Panc1 (cell line): ENCODE measurements at regions not wholly inside any gene's neighbourhood (a gene's known extent, or its start where the extent isn't known, plus 50 kb on each side); places are given as distances from the start of the nearest gene placed in this dataset.

Source experiments
- ATAC-seq: fragments of 200-7000 bp; cut with Tn5 transposase; 2 replicates; pipeline ENCODE4 v1.9.1; 2020; ENCODE audit warnings: mild to moderate bottlenecking, moderate library complexity
- BruUV-seq: library from RNA; stranded (reverse); fragments of 400-500 nt; replicated peaks from 2 replicates; lab custom pipeline; 2021; lab: Mats Ljungman, UMichigan
- CTCF ChIA-PET: fragments of 300-600 bp; sonication (Branson Sonifier 250); formaldehyde crosslinking; loops from one replicate; lab custom pipeline; 2022; ENCODE audit warnings: antibody characterized with exemption; lab: Charles Lee
- POLR2A ChIA-PET: fragments of 300-600 bp; sonication (Branson Sonifier 250); formaldehyde crosslinking; loops from one replicate; lab custom pipeline; 2022; ENCODE audit warnings: antibody characterized with exemption; lab: Charles Lee
- DNase-seq: peaks from one replicate; pipeline ENCODE4 v3.0.0-alpha.2; 2010; ENCODE audit warnings: low read depth, low spot score
- H3K27ac ChIP-seq: 2 replicates; pipeline ENCODE4 v1.5.1; 2011; ENCODE audit warnings: mild to moderate bottlenecking, low read length, inconsistent platforms
- H3K27me3 ChIP-seq: fragments of 200-500 bp; sonication (Bioruptor generic); 2 replicates; pipeline ENCODE4 v1.6.0; 2014; ENCODE audit warnings: low read length, inconsistent platforms; ENCODE audit not compliant: control insufficient read depth, insufficient read depth
- H3K36me3 ChIP-seq: fragments of 200-500 bp; sonication (Bioruptor generic); 2 replicates; pipeline ENCODE4 v1.5.1; 2014; ENCODE audit warnings: inconsistent platforms, mild to moderate bottlenecking, low read length, moderate library complexity; ENCODE audit not compliant: control insufficient read depth, insufficient read depth
- H3K4me1 ChIP-seq: 2 replicates; pipeline ENCODE4 v1.5.1; 2011; ENCODE audit warnings: inconsistent platforms, mild to moderate bottlenecking, low read length, moderate library complexity; ENCODE audit not compliant: control insufficient read depth, insufficient read depth
- H3K4me3 ChIP-seq, 2 experiments: 2 replicates each; pipeline ENCODE4 v1.5.1; 2011 to 2012; ENCODE audit warnings: low read depth in 2 of 2, low read length in 2 of 2, mild to moderate bottlenecking in 2 of 2, inconsistent platforms in 1 of 2, moderate library complexity in 1 of 2
- H3K9me3 ChIP-seq: fragments of 200-500 bp; sonication (Bioruptor generic); 2 replicates; pipeline ENCODE4 v1.5.1; 2014; ENCODE audit warnings: low read depth, mild to moderate bottlenecking, inconsistent platforms, low read length, moderate library complexity; ENCODE audit not compliant: control insufficient read depth, insufficient read depth
- CTCF ChIP-seq: fragments of 450-650 bp; IDR thresholded peaks from 2 replicates; pipeline ENCODE4 v1.5.1; 2017; ENCODE audit warnings: mild to moderate bottlenecking
- POLR2AphosphoS5 ChIP-seq: IDR thresholded peaks from 2 replicates; pipeline ENCODE4 v1.6.1; 2012; ENCODE audit warnings: mild to moderate bottlenecking, low read depth, low read length, moderate library complexity
- REST ChIP-seq, 2 experiments: IDR thresholded peaks; 2 replicates each; pipeline ENCODE4 v1.6.1; 2011 to 2012; ENCODE audit warnings: low read depth in 2 of 2, control low read depth in 1 of 2, low read length in 1 of 2, mild to moderate bottlenecking in 1 of 2, moderate library complexity in 1 of 2; ENCODE audit not compliant: insufficient read depth in 1 of 2
- SIN3A ChIP-seq: IDR thresholded peaks from 2 replicates; pipeline ENCODE4 v1.6.1; 2012; ENCODE audit warnings: low read depth, mild to moderate bottlenecking, low read length, moderate library complexity, borderline replicate concordance; ENCODE audit not compliant: insufficient read depth
- TCF7L2 ChIP-seq: IDR thresholded peaks from 2 replicates; pipeline ENCODE4 v1.6.1; 2011; ENCODE audit warnings: mild to moderate bottlenecking, low read depth, low read length, inconsistent platforms
- in situ Hi-C: cut with HindIII; loops from 2 replicates; pipeline ENCODE4 v1.10.0; 2016; ENCODE audit warnings: low sequenced_read_pairs, low pct_unique_long_range_greater_than_20kb
- intact Hi-C: fragments of 100-400 bp; cut with micrococcal nuclease; formaldehyde crosslinking; loops from one replicate; pipeline ENCODE4 v1.10.0; 2022; ENCODE audit not compliant: unreplicated experiment

DNA sequence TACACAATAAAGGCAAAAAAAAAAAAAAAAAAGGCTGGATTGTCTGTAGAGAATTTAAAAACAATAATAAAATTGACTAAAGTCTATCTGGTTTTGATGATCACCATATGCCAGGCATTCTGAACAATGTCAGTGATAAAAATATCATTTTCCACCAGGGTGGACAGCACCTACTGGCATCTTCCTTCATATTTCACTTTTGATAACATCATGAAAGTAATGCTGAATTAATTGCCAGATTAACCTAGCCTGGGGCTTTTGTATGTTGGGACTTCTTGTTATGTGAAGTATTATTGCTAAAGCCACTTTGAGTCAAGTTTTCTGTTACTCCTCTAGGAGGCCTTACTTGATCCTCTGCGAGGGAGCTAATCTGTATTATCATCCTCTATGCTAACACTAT is 73.8 kb upstream of the FAM98A start:
- ATAC-seq (no peak), DNase-seq (no peak)
- BruUV-seq, result no TSS peak
- in situ Hi-C loops, result no loop called here
- ChIA-PET POLR2A (no interaction called here), CTCF (no interaction called here)
- Histone ChIP-seq H3K27me3 (0 out of 2 replicates have a peak, but pooled peaks cover 2% of the 10 kb centered on the region), H3K27ac (no peak overlapping the region), H3K4me1 (no peaks in the 10 kb centered on the region), H3K9me3 (no peaks in the 10 kb centered on the region), H3K4me3 (no peak overlapping the region), H3K36me3 (no peaks in the 10 kb centered on the region)
- no peak for TF ChIP-seq CTCF
- no peak for TF ChIP-seq TCF7L2
- TF ChIP-seq SIN3A, result no peak
- TF ChIP-seq POLR2AphosphoS5, result no peak
- no peak for TF ChIP-seq REST (IDR thresholded peaks at IDR 0.05; ENCODE audit: insufficient read depth in 1 of 2, low read depth in 2 of 2, low read length in 1 of 2)
- intact Hi-C loops, result loop anchor here (10.0 kb wide), 2 partner anchors 392 to 1742 kb away; no protein-coding TSS in a partner anchor

DNA sequence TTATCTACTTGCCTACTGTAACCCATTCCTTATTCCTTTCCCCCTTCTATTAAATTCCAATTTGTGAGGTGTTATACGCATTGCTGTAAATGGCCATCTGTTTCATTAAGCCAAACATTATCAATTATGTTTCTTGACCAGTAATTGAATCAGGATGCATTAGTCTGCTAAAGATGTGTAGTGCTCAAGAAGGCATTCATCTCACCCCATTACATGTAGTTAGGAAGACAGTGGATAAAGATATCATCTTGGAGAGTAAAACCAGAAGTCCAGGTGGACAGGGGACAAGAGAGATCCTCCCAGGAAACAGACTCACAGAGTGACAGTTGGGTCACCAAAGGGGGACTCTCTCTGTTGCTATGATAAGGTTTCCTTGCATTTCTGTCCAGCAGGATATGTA is 73.3 kb upstream of the FAM98A start:
- CTCF ChIA-PET, result no interaction called here
- Histone ChIP-seq H3K4me3 (no peak overlapping the region), H3K9me3 (no peaks in the 10 kb centered on the region), H3K27ac (no peak overlapping the region), H3K27me3 (0 out of 2 replicates have a peak, but pooled peaks cover 2% of the 10 kb centered on the region), H3K4me1 (no peaks in the 10 kb centered on the region), H3K36me3 (no peaks in the 10 kb centered on the region)
- no peak for DNase-seq
- no peak for ATAC-seq
- in situ Hi-C loops (no loop called here), intact Hi-C loops (loop anchor here (10.0 kb wide), 2 partner anchors 392 to 1742 kb away; no protein-coding TSS in a partner anchor)
- no TSS peak for BruUV-seq
- TF ChIP-seq TCF7L2 (no peak), CTCF (no peak), SIN3A (no peak), REST (IDR thresholded peaks at IDR 0.05; ENCODE audit: insufficient read depth in 1 of 2, low read depth in 2 of 2, low read length in 1 of 2) (no peak), POLR2AphosphoS5 (no peak)
- POLR2A ChIA-PET, result no interaction called here
